ENCODE measurements at regions not wholly inside any gene's neighbourhood (a gene's known extent, or its start where the extent isn't known, plus 50 kb on each side); places are given as distances from the start of the nearest gene placed in this dataset.

- no peak overlapping the region for H2AFZ ChIP-seq (ENCODE audit: control insufficient read depth, low read length)
- no peaks in the 10 kb centered on the region for H3K9me1 ChIP-seq (ENCODE audit: control insufficient read depth, extremely low read depth, insufficient read depth, low read length)
- dilution Hi-C loops (cut with MboI; ENCODE audit: extremely low pct_ligation_motif_present, low sequenced_read_pairs) = no loop called here
- TF ChIP-seq CTCF (optimal IDR thresholded peaks at IDR 0.05 in 1 of 3, IDR thresholded peaks at IDR 0.05 in 1 of 3, conservative IDR thresholded peaks at IDR 0.05 in 1 of 3; ENCODE audit: extremely low read depth in 1 of 3, insufficient read depth in 2 of 3, low read length in 3 of 3) (no peak), EZH2 (IDR thresholded peaks at IDR 0.05; ENCODE audit: low read length) (no peak)
- DNase-seq (ENCODE audit: low read depth, low spot score) (no peak), FAIRE-seq (no peak)
- no peak overlapping the region for H3K9ac ChIP-seq (ENCODE audit: control insufficient read depth, extremely low read depth, insufficient read depth, low read length)
- no peaks in the 10 kb centered on the region for H3K36me3 ChIP-seq (ENCODE audit: control insufficient read depth in 2 of 2, extremely low read depth in 1 of 2, insufficient read depth in 2 of 2, low read length in 2 of 2)
- no peaks in the 10 kb centered on the region for H3K27me3 ChIP-seq (ENCODE audit: control insufficient read depth, extremely low read depth, insufficient read depth, low read length)
- no peaks in the 10 kb centered on the region for H3K79me2 ChIP-seq (ENCODE audit: control insufficient read depth, insufficient read depth, low read length)
- no peak overlapping the region for H3K27ac ChIP-seq (ENCODE audit: control insufficient read depth, insufficient read depth, low read length)
- H3K4me1 ChIP-seq (ENCODE audit: control insufficient read depth, extremely low read depth, insufficient read depth, low read length) = no peaks in the 10 kb centered on the region
- no peaks in the 10 kb centered on the region for H4K20me1 ChIP-seq (ENCODE audit: control insufficient read depth, extremely low read depth, insufficient read depth, low read length)
- no peak overlapping the region for H3K4me2 ChIP-seq (ENCODE audit: control insufficient read depth, extremely low read depth, insufficient read depth, low read depth, low read length)
- no peak overlapping the region for H3K4me3 ChIP-seq (ENCODE audit: control insufficient read depth in 2 of 3, extremely low read depth in 1 of 3, insufficient read depth in 2 of 3, low read depth in 1 of 3, low read length in 3 of 3)
- peaks cover 4% of the 10 kb centered on the region for H3K9me3 ChIP-seq (ENCODE audit: control insufficient read depth, low read depth, low read length)
These were observed 77.1 kb upstream of the FGFR2 start for GRCh38 chr10:121675344-121675743.

- H3K79me2 ChIP-seq (ENCODE audit: control insufficient read depth, insufficient read depth, low read length) = no peaks in the 10 kb centered on the region
- DNase-seq (ENCODE audit: low read depth, low spot score) (no peak), FAIRE-seq (no peak)
- H4K20me1 ChIP-seq (ENCODE audit: control insufficient read depth, extremely low read depth, insufficient read depth, low read length) = no peaks in the 10 kb centered on the region
- no peak overlapping the region for H2AFZ ChIP-seq (ENCODE audit: control insufficient read depth, low read length)
- dilution Hi-C loops (cut with MboI; ENCODE audit: extremely low pct_ligation_motif_present, low sequenced_read_pairs) = no loop called here
- no peaks in the 10 kb centered on the region for H3K4me1 ChIP-seq (ENCODE audit: control insufficient read depth, extremely low read depth, insufficient read depth, low read length)
- no peaks in the 10 kb centered on the region for H3K9me1 ChIP-seq (ENCODE audit: control insufficient read depth, extremely low read depth, insufficient read depth, low read length)
- no peak overlapping the region for H3K4me2 ChIP-seq (ENCODE audit: control insufficient read depth, extremely low read depth, insufficient read depth, low read depth, low read length)
- no peaks in the 10 kb centered on the region for H3K27me3 ChIP-seq (ENCODE audit: control insufficient read depth, extremely low read depth, insufficient read depth, low read length)
- no peak overlapping the region for H3K27ac ChIP-seq (ENCODE audit: control insufficient read depth, insufficient read depth, low read length)
- H3K9me3 ChIP-seq (ENCODE audit: control insufficient read depth, low read depth, low read length) = peaks cover 4% of the 10 kb centered on the region
- TF ChIP-seq CTCF (optimal IDR thresholded peaks at IDR 0.05 in 1 of 3, IDR thresholded peaks at IDR 0.05 in 1 of 3, conservative IDR thresholded peaks at IDR 0.05 in 1 of 3; ENCODE audit: extremely low read depth in 1 of 3, insufficient read depth in 2 of 3, low read length in 3 of 3) = no peak
- TF ChIP-seq EZH2 (IDR thresholded peaks at IDR 0.05; ENCODE audit: low read length) = no peak
- H3K9ac ChIP-seq (ENCODE audit: control insufficient read depth, extremely low read depth, insufficient read depth, low read length) = no peak overlapping the region
- H3K4me3 ChIP-seq (ENCODE audit: control insufficient read depth in 2 of 3, extremely low read depth in 1 of 3, insufficient read depth in 2 of 3, low read depth in 1 of 3, low read length in 3 of 3) = no peak overlapping the region
- no peaks in the 10 kb centered on the region for H3K36me3 ChIP-seq (ENCODE audit: control insufficient read depth in 2 of 2, extremely low read depth in 1 of 2, insufficient read depth in 2 of 2, low read length in 2 of 2)
These were observed 76.6 kb upstream of the FGFR2 start for GRCh38 chr10:121674885-121675284.

All from keratinocyte (primary cell).